ENCODE measurements at regions not wholly inside any gene's neighbourhood (a gene's known extent, or its start where the extent isn't known, plus 50 kb on each side); places are given as distances from the start of the nearest gene placed in this dataset.
"Not testable (repeated sequence)": the region's sequence is repeated elsewhere in the genome, so short reads cannot be mapped to it uniquely, and the experiment has no call there.

DNA sequence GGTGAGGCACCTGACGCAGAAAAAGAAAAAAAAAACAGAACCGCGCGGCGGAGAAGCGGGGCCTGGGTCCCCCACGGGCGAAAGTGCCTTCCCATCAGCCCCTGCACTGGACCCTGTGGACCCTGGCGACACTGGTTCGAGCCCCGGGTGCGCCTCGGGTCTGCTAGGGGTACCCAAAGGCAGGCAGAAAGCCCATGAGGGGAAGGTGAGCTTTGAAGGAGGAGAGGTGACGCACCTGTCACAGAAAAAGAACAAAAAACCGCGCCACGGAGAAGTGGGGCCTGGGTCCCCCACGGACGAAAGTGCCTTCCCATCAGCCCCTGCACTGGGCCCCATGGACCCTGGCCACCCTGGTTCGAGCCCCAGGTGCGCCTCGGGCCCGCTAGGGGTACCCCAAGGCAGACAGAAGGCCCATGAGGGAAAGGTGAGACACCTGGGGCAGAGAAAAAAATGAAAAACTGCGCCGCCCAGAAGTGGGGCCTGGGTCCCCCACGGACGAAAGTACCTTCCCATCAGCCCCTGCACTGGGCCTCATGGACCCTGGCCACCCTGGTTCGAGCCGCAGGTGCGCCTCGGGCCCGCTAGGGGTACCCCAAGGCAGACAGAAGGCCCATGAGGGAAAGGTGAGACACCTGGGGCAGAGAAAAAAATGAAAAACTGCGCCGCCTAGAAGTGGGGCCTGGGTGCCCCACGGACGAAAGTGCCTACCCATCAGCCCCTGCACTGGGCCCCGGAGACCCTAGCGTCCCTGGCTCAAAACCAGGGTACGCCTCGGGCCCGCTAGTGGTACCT, 227.4 kb downstream of the CCDC74A start:
- intact Hi-C loops (cut with DNase I), result no loop called here
- H3K4me1 ChIP-seq (replicated peaks), result no peaks in the 10 kb centered on the region
- TF ChIP-seq POLR2AphosphoS5 (IDR thresholded peaks at IDR 0.05) (no peak), POLR2A (IDR thresholded peaks at IDR 0.05) (no peak)
- TF ChIP-seq, protein P1, sequence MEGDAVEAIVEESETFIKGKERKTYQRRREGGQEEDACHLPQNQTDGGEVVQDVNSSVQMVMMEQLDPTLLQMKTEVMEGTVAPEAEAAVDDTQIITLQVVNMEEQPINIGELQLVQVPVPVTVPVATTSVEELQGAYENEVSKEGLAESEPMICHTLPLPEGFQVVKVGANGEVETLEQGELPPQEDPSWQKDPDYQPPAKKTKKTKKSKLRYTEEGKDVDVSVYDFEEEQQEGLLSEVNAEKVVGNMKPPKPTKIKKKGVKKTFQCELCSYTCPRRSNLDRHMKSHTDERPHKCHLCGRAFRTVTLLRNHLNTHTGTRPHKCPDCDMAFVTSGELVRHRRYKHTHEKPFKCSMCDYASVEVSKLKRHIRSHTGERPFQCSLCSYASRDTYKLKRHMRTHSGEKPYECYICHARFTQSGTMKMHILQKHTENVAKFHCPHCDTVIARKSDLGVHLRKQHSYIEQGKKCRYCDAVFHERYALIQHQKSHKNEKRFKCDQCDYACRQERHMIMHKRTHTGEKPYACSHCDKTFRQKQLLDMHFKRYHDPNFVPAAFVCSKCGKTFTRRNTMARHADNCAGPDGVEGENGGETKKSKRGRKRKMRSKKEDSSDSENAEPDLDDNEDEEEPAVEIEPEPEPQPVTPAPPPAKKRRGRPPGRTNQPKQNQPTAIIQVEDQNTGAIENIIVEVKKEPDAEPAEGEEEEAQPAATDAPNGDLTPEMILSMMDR (IDR thresholded peaks at IDR 0.05), result no peak
- no peak overlapping the region for H3K27ac ChIP-seq
- no peaks in the 10 kb centered on the region for H3K36me3 ChIP-seq
- WGBS, result 81% methylated on average over 41 of the region's 41 CpGs
- DNase-seq (ENCODE audit: low spot score), result no peak
- no peaks in the 10 kb centered on the region for H3K27me3 ChIP-seq (replicated peaks; ENCODE audit: insufficient read depth)
- H3K9me3 ChIP-seq, result no peaks in the 10 kb centered on the region
- H3K4me3 ChIP-seq, result no peak overlapping the region

- intact Hi-C loops (cut with DNase I), result no loop called here
- Histone ChIP-seq H3K27me3 (replicated peaks; ENCODE audit: insufficient read depth) (no peaks in the 10 kb centered on the region), H3K4me1 (replicated peaks) (no peaks in the 10 kb centered on the region), H3K27ac (no peak overlapping the region), H3K36me3 (no peaks in the 10 kb centered on the region), H3K4me3 (no peak overlapping the region), H3K9me3 (no peaks in the 10 kb centered on the region)
- no peak for DNase-seq (ENCODE audit: low spot score)
- no peak for TF ChIP-seq POLR2AphosphoS5 (IDR thresholded peaks at IDR 0.05)
- TF ChIP-seq, protein P1 (IDR thresholded peaks at IDR 0.05), result no peak
- no peak for TF ChIP-seq POLR2A (IDR thresholded peaks at IDR 0.05)
- WGBS, result 91% methylated on average over 39 of the region's 40 CpGs
These were observed 228.6 kb downstream of the CCDC74A start for GRCh38 chr2:131756141-131756907.

- DNase-seq (ENCODE audit: low spot score); H3K36me3 ChIP-seq; intact Hi-C loops (cut with DNase I); H3K4me3 ChIP-seq; H3K27me3 ChIP-seq (replicated peaks; ENCODE audit: insufficient read depth); H3K27ac ChIP-seq; H3K4me1 ChIP-seq (replicated peaks); H3K9me3 ChIP-seq: not testable (repeated sequence)
- 93% methylated on average over 3 of the region's 4 CpGs for WGBS
These were observed 231.3 kb downstream of the CCDC74A start for GRCh38 chr2:131758941-131759340.

- H3K4me3 ChIP-seq; H3K4me1 ChIP-seq (replicated peaks); DNase-seq (ENCODE audit: low spot score); H3K27ac ChIP-seq; intact Hi-C loops (cut with DNase I); H3K36me3 ChIP-seq; H3K27me3 ChIP-seq (replicated peaks; ENCODE audit: insufficient read depth); H3K9me3 ChIP-seq: not testable (repeated sequence)
- WGBS, result 77% methylated on average over 10 of the region's 10 CpGs
These were observed 247.4 kb downstream of the CCDC74A start for GRCh38 chr2:131774955-131775555.

GRCh38 chr2:131775903-131776506, 248.3 kb downstream of the CCDC74A start:
- intact Hi-C loops (cut with DNase I); H3K36me3 ChIP-seq; H3K9me3 ChIP-seq; H3K27ac ChIP-seq; H3K4me1 ChIP-seq (replicated peaks); H3K4me3 ChIP-seq; DNase-seq (ENCODE audit: low spot score); H3K27me3 ChIP-seq (replicated peaks; ENCODE audit: insufficient read depth): not testable (repeated sequence)
- 84% methylated on average over 7 of the region's 12 CpGs for WGBS

DNA sequence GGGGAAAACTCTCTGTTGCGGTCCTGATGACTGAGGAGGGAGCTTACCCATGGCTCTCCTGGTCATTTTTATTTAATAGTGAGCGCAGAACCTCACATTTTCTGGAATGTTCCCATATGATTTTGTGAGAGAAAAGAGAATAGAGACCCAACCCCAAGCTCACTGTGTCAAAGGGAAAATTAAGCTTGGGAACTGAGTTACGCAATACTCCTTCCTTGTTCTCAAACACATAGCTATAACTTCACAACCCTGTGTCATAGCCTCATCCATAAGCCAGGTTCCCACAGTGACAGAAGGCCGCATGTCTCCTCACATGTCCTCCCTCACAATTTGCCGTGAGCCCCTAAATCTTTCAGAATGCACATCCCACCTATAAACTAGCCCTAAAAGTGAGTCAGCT, 252.8 kb downstream of the CCDC74A start:
- H3K36me3 ChIP-seq; H3K9me3 ChIP-seq; H3K4me1 ChIP-seq (replicated peaks); intact Hi-C loops (cut with DNase I); H3K27me3 ChIP-seq (replicated peaks; ENCODE audit: insufficient read depth); DNase-seq (ENCODE audit: low spot score); H3K27ac ChIP-seq; H3K4me3 ChIP-seq: not testable (repeated sequence)
- WGBS, result 80% methylated on average over 5 of the region's 5 CpGs

All from prostate gland (tissue), 2 donors.